HG02970 (cell line): ENCODE measurements at regions not wholly inside any gene's neighbourhood (a gene's known extent, or its start where the extent isn't known, plus 50 kb on each side); places are given as distances from the start of the nearest gene placed in this dataset.
A peak's percentile ranks its signal among the peaks of the same experiment; 100 is the strongest.
"Not testable (repeated sequence)": the region's sequence is repeated elsewhere in the genome, so short reads cannot be mapped to it uniquely, and the experiment has no call there.

Source experiments
- ATAC-seq: cut with Tn5 transposase; IDR thresholded peaks from one replicate; pipeline ENCODE4 v1.9.1; 2021; ENCODE audit warnings: mild to moderate bottlenecking, moderate library complexity, moderate number of reproducible peaks; ENCODE audit not compliant: unreplicated experiment, low FRiP score

- ATAC-seq, result no peak
Measured at GRCh38 chrX:55813150-55813549, 95.6 kb downstream of the RRAGB start.

GRCh38 chrX:55815546-55815945 lies 98.0 kb downstream of the RRAGB start:
- no peak for ATAC-seq

GRCh38 chrX:55816023-55816422 lies 98.5 kb downstream of the RRAGB start:
- ATAC-seq, result no peak

GRCh38 chrX:55818673-55819375 lies 101.3 kb downstream of the RRAGB start:
- ATAC-seq, result no peak

GRCh38 chrX:55839485-55839884 lies 121.9 kb downstream of the RRAGB start:
- no peak for ATAC-seq

- ATAC-seq, result no peak
Measured at GRCh38 chrX:55841962-55842752, 124.6 kb downstream of the RRAGB start.

- ATAC-seq, result not testable (repeated sequence)
Measured at GRCh38 chrX:55866779-55867178, 149.2 kb downstream of the RRAGB start.

- peak; percentile 75 for ATAC-seq
Measured at GRCh38 chrX:55867181-55867651, 149.7 kb downstream of the RRAGB start.

GRCh38 chrX:55867708-55868107 lies 150.2 kb downstream of the RRAGB start:
- peak; percentile 47 for ATAC-seq

GRCh38 chrX:55874807-55875206 lies 157.3 kb downstream of the RRAGB start:
- no peak for ATAC-seq

GRCh38 chrX:55883541-55883940 lies 166.0 kb downstream of the RRAGB start:
- ATAC-seq, result not testable (repeated sequence)

- ATAC-seq, result peak; percentile 57
Measured at GRCh38 chrX:55907968-55908607, 190.5 kb downstream of the RRAGB start.

GRCh38 chrX:55908661-55909212 lies 191.2 kb downstream of the RRAGB start:
- peak; percentile 22 for ATAC-seq

- ATAC-seq, result peak; percentile 88
Measured at GRCh38 chrX:55919367-55920221, 202.0 kb downstream of the RRAGB start.

- no peak for ATAC-seq
Measured at GRCh38 chrX:55924574-55924973, 207.0 kb downstream of the RRAGB start.

GRCh38 chrX:55928529-55928928 lies 211.0 kb downstream of the RRAGB start:
- not testable (repeated sequence) for ATAC-seq
